Lung (tissue), 11 donors: ENCODE measurements at regions not wholly inside any gene's neighbourhood (a gene's known extent, or its start where the extent isn't known, plus 50 kb on each side); places are given as distances from the start of the nearest gene placed in this dataset.

ENCODE experiments used
- ATAC-seq: fragments of 200-7000 bp; cut with Tn5 transposase; one replicate; pipeline ENCODE4 v1.9.1; 2020; ENCODE audit warnings: moderate number of reproducible peaks; ENCODE audit not compliant: insufficient read depth, low FRiP score
- DNase-seq, 3 donors: peaks; one replicate each; pipeline ENCODE4 v3.0.0-alpha.2; 2013 to 2017
- H3K27ac ChIP-seq, 2 donors: one replicate each; pipeline ENCODE4 v1.5.1; 2013; ENCODE audit warnings: mild to moderate bottlenecking in 2 of 2, moderate library complexity in 2 of 2, control low read depth in 1 of 2, inconsistent platforms in 1 of 2, low read depth in 1 of 2, low read length in 1 of 2
- H3K27me3 ChIP-seq, 3 donors: one replicate each; pipeline ENCODE4 v1.5.1; 2013; ENCODE audit warnings: low read length in 2 of 3; ENCODE audit not compliant: control insufficient read depth in 3 of 3, insufficient read depth in 3 of 3
- H3K36me3 ChIP-seq, 4 donors: one replicate each; pipeline ENCODE4 v1.5.1; 2013; ENCODE audit warnings: low read length in 4 of 4, mild to moderate bottlenecking in 1 of 4, moderate library complexity in 1 of 4; ENCODE audit not compliant: control insufficient read depth in 4 of 4, insufficient read depth in 4 of 4
- H3K4me1 ChIP-seq, 5 donors: one replicate each; pipeline ENCODE4 v1.5.1; 2013; ENCODE audit warnings: low read length in 5 of 5, mild to moderate bottlenecking in 2 of 5, moderate library complexity in 1 of 5; ENCODE audit not compliant: control insufficient read depth in 5 of 5, insufficient read depth in 5 of 5
- H3K4me3 ChIP-seq: one replicate; pipeline ENCODE4 v1.5.1; 2013; ENCODE audit warnings: mild to moderate bottlenecking, control low read depth, moderate library complexity
- H3K9ac ChIP-seq, 2 donors: one replicate each; pipeline ENCODE4 v1.5.1; 2013; ENCODE audit warnings: low read length in 2 of 2, control low read depth in 1 of 2; ENCODE audit not compliant: insufficient read depth in 1 of 2
- H3K9me3 ChIP-seq, 4 donors: one replicate each; pipeline ENCODE4 v1.5.1; 2013; ENCODE audit warnings: low read length in 3 of 4, mild to moderate bottlenecking in 1 of 4, moderate library complexity in 1 of 4; ENCODE audit not compliant: control insufficient read depth in 4 of 4, insufficient read depth in 3 of 4
- WGBS, 2 donors: extraction: QIAGEN DNeasy Blood & Tissue Kit; methylation state at CpG; one replicate each; pipeline ENCODE4 v1.1.7; 2013; 5-methylcytosine and 5-hydroxymethylcytosine counted together
- TF ChIP-seq, protein P1 (sequence below): IDR thresholded peaks from 2 replicates; pipeline ENCODE4 v1.5.1; 2012; ENCODE audit warnings: mild to moderate bottlenecking; ENCODE audit errors: control extremely low read depth, extremely low read depth
- donor health status: control.
- donor health status: control.
- donor health status: Bipolar disorder and iron deficiency.
- donor health status: healthy.
- donor health status: DM: yes; HTN: yes; CAD: no.

DNA sequence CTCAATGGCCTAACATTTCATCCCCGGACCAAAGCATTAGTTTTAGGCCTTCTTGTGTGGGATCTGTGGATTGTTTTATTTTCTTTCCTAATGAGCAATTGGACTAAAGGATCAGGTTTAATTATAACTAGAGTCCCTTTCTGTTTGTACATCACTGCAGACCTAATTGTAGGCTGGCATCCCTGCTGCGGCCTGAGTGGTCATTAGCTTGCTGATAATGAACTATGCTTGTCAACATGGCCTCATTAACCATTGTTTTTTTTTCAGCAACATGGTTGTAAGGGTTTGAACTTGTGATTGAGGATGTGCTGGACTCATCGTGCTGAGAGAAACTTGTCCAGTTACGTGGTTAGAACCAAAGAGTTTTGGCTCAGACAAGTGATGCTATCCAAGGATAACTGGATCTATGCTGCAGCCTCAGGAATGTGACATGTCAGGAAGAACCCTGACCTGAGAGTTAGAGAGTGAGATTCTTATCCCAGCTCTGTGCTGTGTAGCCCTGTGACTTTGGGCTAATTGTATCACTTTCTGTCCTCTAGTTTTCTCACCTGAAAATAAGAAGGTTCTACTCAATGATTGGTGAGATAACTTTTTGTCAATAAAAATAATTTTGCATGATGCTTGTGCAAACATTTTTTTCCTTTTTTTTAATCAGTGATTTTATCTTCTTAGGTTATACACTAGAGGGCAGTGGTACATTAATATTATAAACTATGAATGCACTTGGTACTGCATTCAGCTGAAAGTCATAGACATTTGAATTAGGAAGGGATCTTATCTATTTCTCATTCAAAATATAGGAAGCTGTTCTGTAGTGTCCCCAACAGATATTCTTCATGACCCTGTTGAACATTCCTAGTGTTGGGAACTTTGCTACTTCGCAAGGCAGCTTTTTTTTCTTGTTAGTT, 140.9 kb downstream of the RNF144B start:
- DNase-seq (peak in 1 of 3 donors; percentile 32), ATAC-seq (no peak)
- Histone ChIP-seq H3K9me3 (no peaks in the 10 kb centered on the region), H3K36me3 (no peaks in the 10 kb centered on the region), H3K9ac (no peak overlapping the region), H3K27ac (no peak overlapping the region), H3K4me3 (no peak overlapping the region), H3K4me1 (no peaks in the 10 kb centered on the region), H3K27me3 (peaks cover 0 to 3% (median 3%) of the 10 kb centered on the region in 3 donors)
- WGBS, 2 donors: 75 to 80% methylated on average over 5 of the region's 5 CpGs
- TF ChIP-seq, protein P1, sequence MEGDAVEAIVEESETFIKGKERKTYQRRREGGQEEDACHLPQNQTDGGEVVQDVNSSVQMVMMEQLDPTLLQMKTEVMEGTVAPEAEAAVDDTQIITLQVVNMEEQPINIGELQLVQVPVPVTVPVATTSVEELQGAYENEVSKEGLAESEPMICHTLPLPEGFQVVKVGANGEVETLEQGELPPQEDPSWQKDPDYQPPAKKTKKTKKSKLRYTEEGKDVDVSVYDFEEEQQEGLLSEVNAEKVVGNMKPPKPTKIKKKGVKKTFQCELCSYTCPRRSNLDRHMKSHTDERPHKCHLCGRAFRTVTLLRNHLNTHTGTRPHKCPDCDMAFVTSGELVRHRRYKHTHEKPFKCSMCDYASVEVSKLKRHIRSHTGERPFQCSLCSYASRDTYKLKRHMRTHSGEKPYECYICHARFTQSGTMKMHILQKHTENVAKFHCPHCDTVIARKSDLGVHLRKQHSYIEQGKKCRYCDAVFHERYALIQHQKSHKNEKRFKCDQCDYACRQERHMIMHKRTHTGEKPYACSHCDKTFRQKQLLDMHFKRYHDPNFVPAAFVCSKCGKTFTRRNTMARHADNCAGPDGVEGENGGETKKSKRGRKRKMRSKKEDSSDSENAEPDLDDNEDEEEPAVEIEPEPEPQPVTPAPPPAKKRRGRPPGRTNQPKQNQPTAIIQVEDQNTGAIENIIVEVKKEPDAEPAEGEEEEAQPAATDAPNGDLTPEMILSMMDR: no peak

DNA sequence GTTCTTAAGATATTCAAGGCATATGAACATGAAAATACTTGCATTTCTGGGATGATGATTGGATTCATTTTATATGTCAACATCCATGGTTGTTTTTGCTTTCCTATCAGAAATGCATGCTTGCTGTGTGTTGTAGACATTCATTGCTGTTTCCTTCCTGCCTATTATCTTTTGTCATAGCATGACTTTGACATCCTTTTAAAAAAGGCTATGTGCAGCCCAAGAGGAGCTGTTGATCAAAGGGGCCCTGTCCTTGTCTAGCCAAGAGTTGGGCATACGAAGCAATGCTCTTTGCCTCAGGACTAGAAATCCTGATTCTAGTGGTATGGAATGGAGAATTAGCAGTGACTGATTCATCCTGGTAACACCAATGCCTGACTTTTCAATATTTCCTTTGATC, 143.1 kb downstream of the RNF144B start:
- peaks cover 0 to 3% (median 3%) of the 10 kb centered on the region in 3 donors for H3K27me3 ChIP-seq
- no peak overlapping the region for H3K27ac ChIP-seq
- H3K9me3 ChIP-seq: no peaks in the 10 kb centered on the region
- ATAC-seq (no peak), DNase-seq (no peak)
- no peaks in the 10 kb centered on the region for H3K4me1 ChIP-seq
- H3K9ac ChIP-seq: no peak overlapping the region
- no peak overlapping the region for H3K4me3 ChIP-seq
- no peaks in the 10 kb centered on the region for H3K36me3 ChIP-seq
- TF ChIP-seq, protein P1: no peak
- 76 to 80% methylated on average over 1 of the region's 1 CpG for WGBS, 2 donors

DNA sequence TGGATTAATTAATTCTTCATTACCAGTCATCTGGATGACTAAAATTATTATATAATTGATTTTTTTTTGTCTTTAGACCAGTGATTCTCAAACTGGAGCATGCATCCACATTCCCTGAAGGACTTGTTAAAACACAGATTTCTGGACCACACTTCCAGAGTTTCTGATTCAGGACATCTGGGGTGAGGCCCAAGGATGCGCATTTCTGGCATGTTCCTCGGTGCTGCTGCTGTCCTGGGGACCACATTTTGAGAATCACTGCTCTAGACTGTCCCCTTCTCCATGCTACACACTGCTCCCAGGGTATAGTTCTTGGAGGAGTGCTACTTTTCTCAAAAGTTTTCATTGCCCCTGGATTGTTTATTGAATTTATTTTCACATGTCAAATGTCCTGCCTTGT, 145.0 kb downstream of the RNF144B start:
- H3K4me1 ChIP-seq: no peaks in the 10 kb centered on the region
- H3K9me3 ChIP-seq: no peaks in the 10 kb centered on the region
- no peak overlapping the region for H3K9ac ChIP-seq
- ATAC-seq (no peak), DNase-seq (no peak)
- no peak overlapping the region for H3K4me3 ChIP-seq
- TF ChIP-seq, protein P1: no peak
- peaks cover 0 to 3% (median 3%) of the 10 kb centered on the region in 3 donors for H3K27me3 ChIP-seq
- no peaks in the 10 kb centered on the region for H3K36me3 ChIP-seq
- H3K27ac ChIP-seq: no peak overlapping the region
- 89 to 93% methylated on average over 2 of the region's 2 CpGs for WGBS, 2 donors
